GM23338 (cell line): ENCODE measurements at regions not wholly inside any gene's neighbourhood (a gene's known extent, or its start where the extent isn't known, plus 50 kb on each side); places are given as distances from the start of the nearest gene placed in this dataset.

Experiments
- ATAC-seq: fragments of 200-7000 bp; cut with Tn5 transposase; 3 replicates; pipeline ENCODE4 v1.9.1; 2020
- DNase-seq: peaks from one replicate; pipeline ENCODE4 v3.0.0-alpha.2; 2015; ENCODE audit warnings: low spot score
- H2AFZ ChIP-seq: fragments of 200-600 bp; sonication (generic); 2 replicates; pipeline ENCODE4 v1.8.0; 2016; ENCODE audit warnings: antibody characterized with exemption, mild to moderate bottlenecking, moderate library complexity
- H3F3A ChIP-seq: fragments of 200-600 bp; sonication (generic); replicated peaks from 2 replicates; pipeline ENCODE4 v1.8.0; 2017; ENCODE audit warnings: antibody characterized with exemption, mixed run types, low read depth
- H3K27ac ChIP-seq: fragments of 200-600 bp; sonication (generic); 2 replicates; pipeline ENCODE4 v1.6.1; 2016; ENCODE audit warnings: low read depth
- H3K27me3 ChIP-seq: fragments of 200-600 bp; sonication (generic); 2 replicates; pipeline ENCODE4 v1.8.0; 2016; ENCODE audit warnings: mild to moderate bottlenecking, mixed run types, moderate library complexity; ENCODE audit not compliant: insufficient read depth
- H3K36me3 ChIP-seq: fragments of 200-600 bp; sonication (generic); 2 replicates; pipeline ENCODE4 v1.8.0; 2016; ENCODE audit warnings: mild to moderate bottlenecking; ENCODE audit not compliant: insufficient read depth
- H3K4me1 ChIP-seq: fragments of 200-600 bp; sonication (generic); 2 replicates; pipeline ENCODE4 v1.8.0; 2016; ENCODE audit warnings: mild to moderate bottlenecking, moderate library complexity; ENCODE audit not compliant: insufficient read depth
- H3K4me2 ChIP-seq: fragments of 200-600 bp; sonication (generic); 2 replicates; pipeline ENCODE4 v1.7.1; 2017; ENCODE audit warnings: mixed run types
- H3K4me3 ChIP-seq: fragments of 200-600 bp; sonication (generic); 2 replicates; pipeline ENCODE4 v1.6.1; 2016; ENCODE audit warnings: mixed run types
- H3K79me2 ChIP-seq: fragments of 200-600 bp; sonication (generic); replicated peaks from 2 replicates; pipeline ENCODE4 v1.8.0; 2017; ENCODE audit warnings: mild to moderate bottlenecking; ENCODE audit not compliant: insufficient read depth
- H3K9me2 ChIP-seq: fragments of 200-600 bp; sonication (generic); 2 replicates; pipeline ENCODE4 v1.8.0; 2017; ENCODE audit not compliant: insufficient read depth
- H4K20me1 ChIP-seq: fragments of 200-600 bp; sonication (generic); replicated peaks from 2 replicates; pipeline ENCODE4 v1.8.0; 2017; ENCODE audit warnings: mild to moderate bottlenecking; ENCODE audit not compliant: insufficient read depth
- H3K27ac Mint-ChIP-seq: 2 replicates; pipeline ENCODE4 v1.8.0; 2020; ENCODE audit warnings: inconsistent platforms, mild to moderate bottlenecking, moderate library complexity, mixed read lengths
- H3K27me3 Mint-ChIP-seq: 3 replicates; pipeline ENCODE4 v1.8.0; 2022; ENCODE audit warnings: low read depth, mild to moderate bottlenecking, moderate library complexity, mixed read lengths, inconsistent platforms; ENCODE audit not compliant: insufficient read depth, poor library complexity
- H3K36me3 Mint-ChIP-seq: 3 replicates; pipeline ENCODE4 v1.8.0; 2021; ENCODE audit warnings: low read depth, mild to moderate bottlenecking, inconsistent platforms, moderate library complexity, mixed read lengths
- H3K4me1 Mint-ChIP-seq: 3 replicates; pipeline ENCODE4 v1.8.0; 2020; ENCODE audit warnings: mild to moderate bottlenecking, inconsistent platforms, mixed read lengths
- H3K4me3 Mint-ChIP-seq: 3 replicates; pipeline ENCODE4 v1.8.0; 2021; ENCODE audit warnings: moderate library complexity, mild to moderate bottlenecking, inconsistent platforms, mixed read lengths
- H3K9me3 Mint-ChIP-seq: 3 replicates; pipeline ENCODE4 v1.8.0; 2020; ENCODE audit warnings: moderate library complexity, mild to moderate bottlenecking, inconsistent platforms, mixed read lengths
- CREB1 ChIP-seq: fragments of 250-450 bp; sonication (Bioruptor Pico); IDR thresholded peaks from 2 replicates; pipeline ENCODE4 v1.5.0; 2020; ENCODE audit warnings: low read depth, mild to moderate bottlenecking, moderate library complexity
- CTCF ChIP-seq, 2 experiments: fragments of 200-600 bp in 1 of 2; sonication (generic) in 1 of 2; conservative IDR thresholded peaks; 2 replicates each; pipeline versions ENCODE4 v1.5.1 to v1.6.1; 2016 to 2017; ENCODE audit warnings: antibody characterized with exemption in 2 of 2, low read depth in 2 of 2, mild to moderate bottlenecking in 2 of 2, moderate library complexity in 1 of 2
- ETS1 ChIP-seq: IDR thresholded peaks from 2 replicates; pipeline ENCODE4 v1.6.1; 2016; ENCODE audit warnings: antibody characterized with exemption
- EZH2 ChIP-seq: fragments of 200-600 bp; sonication (generic); IDR thresholded peaks from one replicate; pipeline ENCODE4 v1.8.0; 2017; ENCODE audit warnings: antibody characterized with exemption, mild to moderate bottlenecking, low read depth; ENCODE audit not compliant: unreplicated experiment
- EZH2phosphoT487 ChIP-seq: fragments of 200-600 bp; sonication (generic); IDR thresholded peaks from one replicate; pipeline ENCODE4 v1.8.1; 2018; ENCODE audit warnings: antibody characterized with exemption; ENCODE audit not compliant: unreplicated experiment
- JUNB ChIP-seq: IDR thresholded peaks from one replicate; pipeline ENCODE4 v1.6.1; 2016; ENCODE audit warnings: antibody characterized with exemption; ENCODE audit not compliant: unreplicated experiment
- POLR2AphosphoS5 ChIP-seq: IDR thresholded peaks from 2 replicates; pipeline ENCODE4 v1.6.1; 2016; ENCODE audit warnings: antibody characterized with exemption, low read depth
- REST ChIP-seq: IDR thresholded peaks from one replicate; pipeline ENCODE4 v1.6.1; 2018; ENCODE audit warnings: antibody characterized with exemption; ENCODE audit not compliant: unreplicated experiment
- STAT1 ChIP-seq: IDR thresholded peaks from one replicate; pipeline ENCODE4 v1.6.1; 2016; ENCODE audit warnings: antibody characterized with exemption; ENCODE audit not compliant: unreplicated experiment
- ZNF114 ChIP-seq: fragments of 250-450 bp; sonication (Bioruptor Pico); IDR thresholded peaks from 2 replicates; pipeline ENCODE4 v1.5.0; 2020; ENCODE audit warnings: mild to moderate bottlenecking, moderate library complexity
- ZNF331 ChIP-seq: fragments of 250-450 bp; sonication (Bioruptor Pico); IDR thresholded peaks from 2 replicates; pipeline ENCODE4 v1.5.0; 2020; ENCODE audit warnings: low read depth, mild to moderate bottlenecking, moderate library complexity

GRCh38 chr9:11158676-11159075, 545.9 kb upstream of the PTPRD start (continued):
- no peak for TF ChIP-seq REST
- no peak for TF ChIP-seq JUNB
- TF ChIP-seq CTCF (conservative IDR thresholded peaks at IDR 0.05; ENCODE audit: low read depth in 2 of 2), result no peak

DNA sequence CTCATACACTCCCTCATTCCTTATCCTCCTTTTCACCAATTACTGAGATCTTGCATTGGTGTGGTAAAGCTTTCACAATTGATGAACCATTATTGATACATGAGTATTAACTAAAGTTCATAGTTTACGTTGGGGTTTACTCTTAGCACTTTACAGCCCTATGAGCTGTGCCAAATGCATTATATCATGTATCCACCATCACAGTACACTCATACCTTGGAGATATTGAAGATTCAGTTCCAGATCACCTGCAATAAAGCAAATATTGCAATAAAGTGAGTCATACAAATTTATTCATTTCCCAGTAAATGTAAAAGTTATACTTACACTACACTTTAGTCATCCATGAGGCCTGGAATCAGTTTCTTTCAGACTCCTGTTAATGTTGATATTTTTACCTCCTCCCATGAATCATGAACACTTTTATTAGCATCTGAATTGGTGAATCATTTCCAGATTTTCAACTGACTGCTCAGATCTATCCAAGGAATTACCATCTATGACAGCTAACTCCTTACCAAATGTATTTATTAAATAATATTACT, 546.6 kb upstream of the PTPRD start:
- no peaks in the 10 kb centered on the region for H3K79me2 ChIP-seq
- no peak overlapping the region for H3K27ac Mint-ChIP-seq
- peaks cover 12% of the 10 kb centered on the region; the same call in 2 of the 3 replicates for H3K9me3 Mint-ChIP-seq
- no peaks in the 10 kb centered on the region for H3K27me3 ChIP-seq
- ATAC-seq, result no peak
- no peak overlapping the region for H2AFZ ChIP-seq
- no peak overlapping the region for H3K27ac ChIP-seq
- no peaks in the 10 kb centered on the region; the same call in 2 of the 3 replicates for H3K36me3 Mint-ChIP-seq
- H3K4me1 ChIP-seq, result no peaks in the 10 kb centered on the region
- peaks cover 1% of the 10 kb centered on the region for H3K27me3 Mint-ChIP-seq
- H3K4me1 Mint-ChIP-seq, result no peaks in the 10 kb centered on the region
- H3K4me3 Mint-ChIP-seq, result no peak overlapping the region
- no peak overlapping the region for H3K4me2 ChIP-seq
- no peaks in the 10 kb centered on the region for H3F3A ChIP-seq
- H3K9me2 ChIP-seq, result no peaks in the 10 kb centered on the region
- no peak for DNase-seq
- H3K36me3 ChIP-seq, result no peaks in the 10 kb centered on the region
- H3K4me3 ChIP-seq, result no peak overlapping the region
- H4K20me1 ChIP-seq, result no peaks in the 10 kb centered on the region
- TF ChIP-seq STAT1 (no peak), ZNF114 (CRISPR knock-in tag) (no peak), POLR2AphosphoS5 (no peak), CTCF (conservative IDR thresholded peaks at IDR 0.05; ENCODE audit: low read depth in 2 of 2) (no peak), REST (no peak), ZNF331 (CRISPR knock-in tag) (no peak), CREB1 (CRISPR knock-in tag) (no peak), EZH2phosphoT487 (no peak), EZH2 (no peak), ETS1 (no peak)
